SK-N-SH treated with all-trans-retinoic acid at 6 μM for 48 hours (cell line): ENCODE measurements at regions not wholly inside any gene's neighbourhood (a gene's known extent, or its start where the extent isn't known, plus 50 kb on each side); places are given as distances from the start of the nearest gene placed in this dataset.

Experiments
- ATAC-seq: fragments of 200-7000 bp; cut with Tn5 transposase; 3 replicates; pipeline ENCODE4 v1.9.1; 2020; ENCODE audit warnings: mild to moderate bottlenecking, moderate library complexity
- ARNTL ChIP-seq: fragments of 450-650 bp; formaldehyde crosslinking; IDR thresholded peaks from 2 replicates; pipeline ENCODE4 v1.5.0; 2020; ENCODE audit warnings: low read depth, mild to moderate bottlenecking, moderate library complexity, borderline replicate concordance
- CREB5 ChIP-seq: fragments of 250-450 bp; sonication (Bioruptor Pico); IDR thresholded peaks from 2 replicates; pipeline ENCODE4 v1.5.1; 2020; ENCODE audit warnings: low read depth, mild to moderate bottlenecking, moderate library complexity
- CSDC2 ChIP-seq: fragments of 250-450 bp; sonication (Bioruptor Pico); IDR thresholded peaks from 2 replicates; pipeline ENCODE4 v1.5.0; 2020; ENCODE audit warnings: mild to moderate bottlenecking, moderate library complexity
- CSRNP3 ChIP-seq: fragments of 250-450 bp; sonication (Bioruptor Pico); IDR thresholded peaks from 2 replicates; pipeline ENCODE4 v1.5.1; 2021; ENCODE audit warnings: mild to moderate bottlenecking, moderate library complexity
- ISL1 ChIP-seq: fragments of 250-450 bp; sonication (Bioruptor Pico); IDR thresholded peaks from 2 replicates; pipeline ENCODE4 v2.1.2; 2022; ENCODE audit warnings: mild to moderate bottlenecking, moderate library complexity
- OSR1 ChIP-seq: fragments of 250-450 bp; sonication (Bioruptor Pico); IDR thresholded peaks from 2 replicates; pipeline ENCODE4 v1.8.0; 2022; ENCODE audit warnings: moderate library complexity, mild to moderate bottlenecking, inconsistent platforms
- PATZ1 ChIP-seq: fragments of 250-450 bp; sonication (Bioruptor Pico); IDR thresholded peaks from 2 replicates; pipeline ENCODE4 v1.8.0; 2020; ENCODE audit warnings: mild to moderate bottlenecking, moderate library complexity, borderline replicate concordance
- PPARA ChIP-seq: fragments of 250-450 bp; sonication (Bioruptor Pico); IDR thresholded peaks from 2 replicates; pipeline ENCODE4 v1.5.0; 2020; ENCODE audit warnings: mild to moderate bottlenecking, borderline replicate concordance
- RARB ChIP-seq: fragments of 250-450 bp; sonication (Bioruptor Pico); IDR thresholded peaks from 2 replicates; pipeline ENCODE4 v1.8.0; 2021; ENCODE audit warnings: mild to moderate bottlenecking, moderate library complexity
- SNAI2 ChIP-seq: fragments of 250-450 bp; sonication (Bioruptor Pico); IDR thresholded peaks from 2 replicates; pipeline ENCODE4 v1.5.0; 2020; ENCODE audit warnings: mild to moderate bottlenecking, moderate library complexity
- TCF4 ChIP-seq: fragments of 250-450 bp; sonication (Bioruptor Pico); IDR thresholded peaks from 2 replicates; pipeline ENCODE4 v1.8.0; 2021; ENCODE audit warnings: mild to moderate bottlenecking, moderate library complexity, borderline replicate concordance
- TOX ChIP-seq: fragments of 250-450 bp; sonication (Bioruptor Pico); IDR thresholded peaks from 2 replicates; pipeline ENCODE4 v1.8.0; 2021; ENCODE audit warnings: mild to moderate bottlenecking, moderate library complexity, borderline replicate concordance
- ZC3H10 ChIP-seq: fragments of 250-450 bp; sonication (Bioruptor Pico); IDR thresholded peaks from 2 replicates; pipeline ENCODE4 v1.5.1; 2021; ENCODE audit warnings: mild to moderate bottlenecking, moderate library complexity
- ZFP30 ChIP-seq: fragments of 450-650 bp; formaldehyde crosslinking; IDR thresholded peaks from 2 replicates; pipeline ENCODE4 v1.5.0; 2022; ENCODE audit warnings: mild to moderate bottlenecking, moderate library complexity
- ZNF565 ChIP-seq: fragments of 450-650 bp; formaldehyde crosslinking; conservative IDR thresholded peaks from 2 replicates; pipeline ENCODE4 v1.5.0; 2020; ENCODE audit warnings: low read depth, mild to moderate bottlenecking, moderate library complexity
- ZNF70 ChIP-seq: fragments of 450-650 bp; formaldehyde crosslinking; IDR thresholded peaks from 2 replicates; pipeline ENCODE4 v1.5.0; 2020; ENCODE audit warnings: mild to moderate bottlenecking, moderate library complexity
- ZNF8 ChIP-seq: fragments of 450-650 bp; formaldehyde crosslinking; IDR thresholded peaks from 2 replicates; pipeline ENCODE4 v1.5.0; 2020; ENCODE audit warnings: mild to moderate bottlenecking, moderate library complexity
- TF ChIP-seq, protein P1 (sequence below): fragments of 250-450 bp; sonication (Bioruptor Pico); IDR thresholded peaks from 2 replicates; pipeline ENCODE4 v1.5.0; 2020; ENCODE audit warnings: mild to moderate bottlenecking, moderate library complexity
- TF ChIP-seq, protein P2 (sequence below): fragments of 250-450 bp; sonication (Bioruptor Pico); IDR thresholded peaks from 2 replicates; pipeline ENCODE4 v1.8.0; 2021; ENCODE audit warnings: low read depth, mild to moderate bottlenecking, moderate library complexity, borderline replicate concordance

- TF ChIP-seq TOX (no peak), PATZ1 (CRISPR knock-in tag) (no peak), TCF4 (no peak), PPARA (CRISPR knock-in tag) (no peak)
- no peak for ATAC-seq
Observed at GRCh38 chr5:37983463-37983862, 143.6 kb upstream of the GDNF start.

DNA sequence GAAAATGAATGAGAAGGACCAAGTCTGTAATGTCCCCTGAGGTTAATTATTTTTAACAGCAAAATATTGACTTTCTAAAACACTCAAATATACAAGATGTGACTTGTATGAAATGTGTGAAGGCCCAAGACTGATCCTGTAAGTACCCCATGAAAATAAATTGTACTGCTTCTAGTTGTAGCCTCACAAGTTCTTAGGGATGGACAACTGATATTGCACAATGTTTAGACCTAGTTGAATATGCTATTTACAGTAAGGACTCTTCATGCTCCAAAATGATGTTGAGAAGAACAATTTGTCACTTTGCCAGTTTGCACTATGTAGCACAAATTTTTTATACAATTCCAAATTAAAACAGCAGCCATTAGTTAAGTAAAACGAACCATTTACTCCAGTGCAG lies 139.7 kb upstream of the GDNF start:
- ATAC-seq = no peak
- TF ChIP-seq OSR1 (no peak), ZNF70 (CRISPR knock-in tag) (no peak), SNAI2 (CRISPR knock-in tag) (no peak), ZFP30 (CRISPR knock-in tag) (no peak), PPARA (CRISPR knock-in tag) (no peak), ZNF565 (CRISPR knock-in tag) (no peak), CSRNP3 (CRISPR knock-in tag) (no peak), ARNTL (CRISPR knock-in tag) (no peak), CSDC2 (CRISPR knock-in tag) (no peak), ZC3H10 (no peak), ISL1 (CRISPR knock-in tag) (no peak), RARB (CRISPR knock-in tag) (no peak)
- TF ChIP-seq, protein P1, sequence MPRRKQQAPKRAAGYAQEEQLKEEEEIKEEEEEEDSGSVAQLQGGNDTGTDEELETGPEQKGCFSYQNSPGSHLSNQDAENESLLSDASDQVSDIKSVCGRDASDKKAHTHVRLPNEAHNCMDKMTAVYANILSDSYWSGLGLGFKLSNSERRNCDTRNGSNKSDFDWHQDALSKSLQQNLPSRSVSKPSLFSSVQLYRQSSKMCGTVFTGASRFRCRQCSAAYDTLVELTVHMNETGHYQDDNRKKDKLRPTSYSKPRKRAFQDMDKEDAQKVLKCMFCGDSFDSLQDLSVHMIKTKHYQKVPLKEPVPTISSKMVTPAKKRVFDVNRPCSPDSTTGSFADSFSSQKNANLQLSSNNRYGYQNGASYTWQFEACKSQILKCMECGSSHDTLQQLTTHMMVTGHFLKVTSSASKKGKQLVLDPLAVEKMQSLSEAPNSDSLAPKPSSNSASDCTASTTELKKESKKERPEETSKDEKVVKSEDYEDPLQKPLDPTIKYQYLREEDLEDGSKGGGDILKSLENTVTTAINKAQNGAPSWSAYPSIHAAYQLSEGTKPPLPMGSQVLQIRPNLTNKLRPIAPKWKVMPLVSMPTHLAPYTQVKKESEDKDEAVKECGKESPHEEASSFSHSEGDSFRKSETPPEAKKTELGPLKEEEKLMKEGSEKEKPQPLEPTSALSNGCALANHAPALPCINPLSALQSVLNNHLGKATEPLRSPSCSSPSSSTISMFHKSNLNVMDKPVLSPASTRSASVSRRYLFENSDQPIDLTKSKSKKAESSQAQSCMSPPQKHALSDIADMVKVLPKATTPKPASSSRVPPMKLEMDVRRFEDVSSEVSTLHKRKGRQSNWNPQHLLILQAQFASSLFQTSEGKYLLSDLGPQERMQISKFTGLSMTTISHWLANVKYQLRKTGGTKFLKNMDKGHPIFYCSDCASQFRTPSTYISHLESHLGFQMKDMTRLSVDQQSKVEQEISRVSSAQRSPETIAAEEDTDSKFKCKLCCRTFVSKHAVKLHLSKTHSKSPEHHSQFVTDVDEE = no peak

DNA sequence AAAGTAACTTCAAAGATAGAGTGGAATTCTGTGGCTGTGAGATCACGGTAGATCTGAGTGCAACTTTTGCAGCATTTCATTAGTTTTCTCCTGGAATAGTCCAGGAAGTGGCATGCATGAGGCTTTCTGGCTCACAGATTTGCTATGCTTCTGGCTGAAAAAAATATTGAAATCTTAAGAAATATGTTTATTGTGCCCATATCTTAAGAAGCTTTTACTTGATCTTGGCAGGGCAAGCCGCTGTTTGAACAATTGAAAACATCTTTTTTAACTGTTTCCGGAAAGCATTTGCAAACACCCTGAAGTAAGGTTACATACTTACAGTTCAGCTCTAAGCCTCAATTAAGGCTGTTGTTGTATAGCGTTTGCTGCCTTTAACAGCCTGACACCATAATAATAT lies 135.7 kb upstream of the GDNF start:
- no peak for ATAC-seq
- TF ChIP-seq SNAI2 (CRISPR knock-in tag) = no peak
- TF ChIP-seq CREB5 (CRISPR knock-in tag) = no peak
- TF ChIP-seq TOX = no peak
- no peak for TF ChIP-seq ZNF8 (CRISPR knock-in tag)
- no peak for TF ChIP-seq TCF4
- TF ChIP-seq, protein P2, sequence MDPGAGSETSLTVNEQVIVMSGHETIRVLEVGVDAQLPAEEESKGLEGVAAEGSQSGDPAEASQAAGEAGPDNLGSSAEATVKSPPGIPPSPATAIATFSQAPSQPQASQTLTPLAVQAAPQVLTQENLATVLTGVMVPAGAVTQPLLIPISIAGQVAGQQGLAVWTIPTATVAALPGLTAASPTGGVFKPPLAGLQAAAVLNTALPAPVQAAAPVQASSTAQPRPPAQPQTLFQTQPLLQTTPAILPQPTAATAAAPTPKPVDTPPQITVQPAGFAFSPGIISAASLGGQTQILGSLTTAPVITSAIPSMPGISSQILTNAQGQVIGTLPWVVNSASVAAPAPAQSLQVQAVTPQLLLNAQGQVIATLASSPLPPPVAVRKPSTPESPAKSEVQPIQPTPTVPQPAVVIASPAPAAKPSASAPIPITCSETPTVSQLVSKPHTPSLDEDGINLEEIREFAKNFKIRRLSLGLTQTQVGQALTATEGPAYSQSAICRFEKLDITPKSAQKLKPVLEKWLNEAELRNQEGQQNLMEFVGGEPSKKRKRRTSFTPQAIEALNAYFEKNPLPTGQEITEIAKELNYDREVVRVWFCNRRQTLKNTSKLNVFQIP (CRISPR knock-in tag) = no peak
- no peak for TF ChIP-seq ZC3H10
- TF ChIP-seq ZFP30 (CRISPR knock-in tag) = no peak
- no peak for TF ChIP-seq PATZ1 (CRISPR knock-in tag)
